ENCODE measurements at regions not wholly inside any gene's neighbourhood (a gene's known extent, or its start where the extent isn't known, plus 50 kb on each side); places are given as distances from the start of the nearest gene placed in this dataset.

- TF ChIP-seq, protein P1, sequence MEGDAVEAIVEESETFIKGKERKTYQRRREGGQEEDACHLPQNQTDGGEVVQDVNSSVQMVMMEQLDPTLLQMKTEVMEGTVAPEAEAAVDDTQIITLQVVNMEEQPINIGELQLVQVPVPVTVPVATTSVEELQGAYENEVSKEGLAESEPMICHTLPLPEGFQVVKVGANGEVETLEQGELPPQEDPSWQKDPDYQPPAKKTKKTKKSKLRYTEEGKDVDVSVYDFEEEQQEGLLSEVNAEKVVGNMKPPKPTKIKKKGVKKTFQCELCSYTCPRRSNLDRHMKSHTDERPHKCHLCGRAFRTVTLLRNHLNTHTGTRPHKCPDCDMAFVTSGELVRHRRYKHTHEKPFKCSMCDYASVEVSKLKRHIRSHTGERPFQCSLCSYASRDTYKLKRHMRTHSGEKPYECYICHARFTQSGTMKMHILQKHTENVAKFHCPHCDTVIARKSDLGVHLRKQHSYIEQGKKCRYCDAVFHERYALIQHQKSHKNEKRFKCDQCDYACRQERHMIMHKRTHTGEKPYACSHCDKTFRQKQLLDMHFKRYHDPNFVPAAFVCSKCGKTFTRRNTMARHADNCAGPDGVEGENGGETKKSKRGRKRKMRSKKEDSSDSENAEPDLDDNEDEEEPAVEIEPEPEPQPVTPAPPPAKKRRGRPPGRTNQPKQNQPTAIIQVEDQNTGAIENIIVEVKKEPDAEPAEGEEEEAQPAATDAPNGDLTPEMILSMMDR (IDR thresholded peaks at IDR 0.05; ENCODE audit: borderline replicate concordance, control extremely low read depth, extremely low read depth, insufficient read depth, missing control alignments) = no peak
- DNase-seq (ENCODE audit: low spot score) = no peak
- in situ Hi-C loops (cut with MboI; ENCODE audit: low sequenced_read_pairs, unreplicated experiment) = no loop called here
Measured at GRCh38 chr1:8136766-8137165, 110.7 kb upstream of the ERRFI1 start.

DNA sequence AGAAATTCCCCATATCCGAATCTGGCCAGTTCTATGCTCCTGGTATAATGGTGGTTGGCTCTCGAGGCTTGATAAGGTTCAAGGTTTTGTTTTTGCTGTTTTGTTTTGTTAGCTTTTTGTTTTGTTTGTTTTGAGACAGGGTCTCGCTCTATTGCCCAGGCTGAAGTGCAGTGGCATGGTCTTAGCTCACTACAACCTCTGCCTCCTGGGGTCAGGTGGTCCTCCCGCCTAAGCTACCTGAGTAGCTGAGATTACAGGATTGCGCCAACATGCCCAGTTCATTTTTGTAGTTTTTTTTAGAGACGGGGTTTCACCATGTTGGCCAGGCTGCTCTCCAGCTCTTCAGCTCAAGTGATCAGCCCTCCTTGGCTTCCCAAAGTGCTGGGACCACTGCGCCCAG lies 109.1 kb upstream of the ERRFI1 start:
- DNase-seq (ENCODE audit: low spot score) = no peak
- in situ Hi-C loops (cut with MboI; ENCODE audit: low sequenced_read_pairs, unreplicated experiment) = no loop called here
- TF ChIP-seq, protein P1 (IDR thresholded peaks at IDR 0.05; ENCODE audit: borderline replicate concordance, control extremely low read depth, extremely low read depth, insufficient read depth, missing control alignments) = no peak

- no peak for DNase-seq (ENCODE audit: low spot score)
- in situ Hi-C loops (cut with MboI; ENCODE audit: low sequenced_read_pairs, unreplicated experiment) = no loop called here
- TF ChIP-seq, protein P1 (IDR thresholded peaks at IDR 0.05; ENCODE audit: borderline replicate concordance, control extremely low read depth, extremely low read depth, insufficient read depth, missing control alignments) = no peak
Measured at GRCh38 chr1:8134546-8135235, 108.6 kb upstream of the ERRFI1 start.

GRCh38 chr1:8133657-8134430 lies 107.7 kb upstream of the ERRFI1 start:
- TF ChIP-seq, protein P1 (IDR thresholded peaks at IDR 0.05; ENCODE audit: borderline replicate concordance, control extremely low read depth, extremely low read depth, insufficient read depth, missing control alignments) = no peak
- DNase-seq (ENCODE audit: low spot score) = no peak
- in situ Hi-C loops (cut with MboI; ENCODE audit: low sequenced_read_pairs, unreplicated experiment) = no loop called here

DNA sequence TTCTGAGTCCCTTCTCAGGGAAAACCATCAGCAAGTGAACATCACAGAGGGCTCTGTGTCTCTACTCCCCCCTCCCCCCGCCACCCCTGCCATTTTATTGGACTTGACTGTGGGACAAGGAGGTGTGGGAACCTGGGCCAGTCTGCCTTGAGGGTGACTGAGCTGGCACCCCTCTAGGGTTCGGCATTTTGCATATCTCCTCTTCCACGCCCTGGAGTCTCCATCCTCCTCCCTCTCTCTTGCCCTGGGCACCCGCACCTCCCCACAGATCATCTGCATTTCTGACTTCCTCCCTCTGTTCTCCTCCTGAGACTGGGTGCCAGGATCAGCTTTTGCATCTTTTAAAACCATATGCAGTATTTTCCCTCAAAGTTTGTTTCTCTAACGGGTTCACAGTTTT lies 107.1 kb upstream of the ERRFI1 start:
- no peak for DNase-seq (ENCODE audit: low spot score)
- TF ChIP-seq, protein P1 (IDR thresholded peaks at IDR 0.05; ENCODE audit: borderline replicate concordance, control extremely low read depth, extremely low read depth, insufficient read depth, missing control alignments) = no peak
- in situ Hi-C loops (cut with MboI; ENCODE audit: low sequenced_read_pairs, unreplicated experiment) = no loop called here

GRCh38 chr1:8127171-8127641 lies 101.1 kb upstream of the ERRFI1 start:
- DNase-seq (ENCODE audit: low spot score) = no peak
- in situ Hi-C loops (cut with MboI; ENCODE audit: low sequenced_read_pairs, unreplicated experiment) = no loop called here

More at GRCh38 chr1:8127171-8127641, 101.1 kb upstream of the ERRFI1 start:
- TF ChIP-seq, protein P1 (IDR thresholded peaks at IDR 0.05; ENCODE audit: borderline replicate concordance, control extremely low read depth, extremely low read depth, insufficient read depth, missing control alignments) = no peak
